Mesodermal cell (in vitro differentiated cells): ENCODE measurements at regions not wholly inside any gene's neighbourhood (a gene's known extent, or its start where the extent isn't known, plus 50 kb on each side); places are given as distances from the start of the nearest gene placed in this dataset.
A peak's percentile ranks its signal among the peaks of the same experiment; 100 is the strongest.

Source experiments
- H3K27ac ChIP-seq: 2 replicates; pipeline ENCODE4 v1.7.0; 2013; ENCODE audit warnings: mild to moderate bottlenecking, low read depth, low read length, moderate library complexity; ENCODE audit not compliant: severe bottlenecking
- H3K36me3 ChIP-seq: 2 replicates; pipeline ENCODE4 v1.7.1; 2013; ENCODE audit warnings: mild to moderate bottlenecking, low read length, moderate library complexity; ENCODE audit not compliant: control insufficient read depth, insufficient read depth
- H3K4me1 ChIP-seq: one replicate; pipeline ENCODE4 v1.7.1; 2013; ENCODE audit warnings: mild to moderate bottlenecking, low read length; ENCODE audit not compliant: insufficient read depth, control insufficient read depth, poor library complexity, severe bottlenecking
- H3K4me3 ChIP-seq: 2 replicates; pipeline ENCODE4 v1.7.0; 2013; ENCODE audit warnings: low read length, control low read depth, mild to moderate bottlenecking; ENCODE audit not compliant: insufficient read depth, poor library complexity, severe bottlenecking; ENCODE audit errors: extremely low read depth
- H3K9me3 ChIP-seq: 2 replicates; pipeline ENCODE4 v1.7.1; 2013; ENCODE audit warnings: mild to moderate bottlenecking, low read length, moderate library complexity; ENCODE audit not compliant: control insufficient read depth
- WGBS, 2 experiments: methylation state at CpG; one replicate each; pipeline ENCODE4 v1.1.5; 2013; ENCODE audit warnings: missing lambda C conversion rate in 2 of 2; ENCODE audit not compliant: insufficient coverage in 2 of 2; 5-methylcytosine and 5-hydroxymethylcytosine counted together

DNA sequence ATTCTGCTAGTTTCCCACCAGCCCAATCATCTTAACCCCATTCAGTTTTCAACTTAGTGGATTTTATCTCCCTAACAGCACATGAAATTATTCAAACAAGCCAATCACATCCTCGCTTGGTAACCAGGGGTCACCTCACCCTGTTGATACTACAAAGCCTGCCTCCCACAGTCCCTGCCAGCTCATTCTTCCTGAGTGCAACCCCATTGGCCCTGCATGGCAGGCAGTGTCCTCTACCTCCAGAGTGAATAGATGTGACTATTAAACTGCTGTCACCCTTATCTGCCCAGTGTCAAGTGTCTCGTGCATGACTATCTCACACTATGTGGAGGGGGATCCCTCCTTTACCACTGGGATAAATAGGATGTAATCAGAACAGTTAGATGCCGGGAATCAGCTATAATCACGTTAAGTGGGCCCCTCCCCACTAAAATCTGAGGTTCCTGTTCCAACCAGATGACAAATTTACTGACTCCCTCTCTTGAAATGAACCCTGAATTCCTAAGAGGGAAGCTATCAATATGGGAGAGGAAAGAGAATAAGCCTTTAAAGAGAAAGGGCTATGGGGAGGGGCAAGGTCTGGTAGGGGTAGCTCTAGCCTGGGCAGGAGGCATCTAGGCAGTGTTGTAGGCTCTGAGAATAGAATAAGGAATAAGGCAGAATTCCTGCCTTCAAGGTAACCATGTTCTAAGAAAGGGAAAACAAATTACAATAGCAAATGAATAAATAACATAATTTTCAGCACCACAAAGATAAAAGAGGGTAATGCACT, 155.9 kb downstream of the SLC30A10 start:
- H3K4me3 ChIP-seq, result no peak overlapping the region
- 100% methylated on average over 1 to 2 of the region's 4 CpGs for WGBS, 2 experiments
- no peaks in the 10 kb centered on the region for H3K9me3 ChIP-seq
- H3K36me3 ChIP-seq, result no peaks in the 10 kb centered on the region
- no peak overlapping the region for H3K27ac ChIP-seq
- H3K4me1 ChIP-seq, result peaks cover 5% of the 10 kb centered on the region

- Histone ChIP-seq H3K36me3 (no peaks in the 10 kb centered on the region), H3K9me3 (no peaks in the 10 kb centered on the region), H3K4me3 (no peak overlapping the region), H3K4me1 (peaks cover 5% of the 10 kb centered on the region), H3K27ac (peak overlapping the region; percentile 79)
- 47 to 65% methylated on average over 3 of the region's 3 CpGs for WGBS, 2 experiments
These were observed 157.3 kb downstream of the SLC30A10 start for GRCh38 chr1:219771080-219771479.

DNA sequence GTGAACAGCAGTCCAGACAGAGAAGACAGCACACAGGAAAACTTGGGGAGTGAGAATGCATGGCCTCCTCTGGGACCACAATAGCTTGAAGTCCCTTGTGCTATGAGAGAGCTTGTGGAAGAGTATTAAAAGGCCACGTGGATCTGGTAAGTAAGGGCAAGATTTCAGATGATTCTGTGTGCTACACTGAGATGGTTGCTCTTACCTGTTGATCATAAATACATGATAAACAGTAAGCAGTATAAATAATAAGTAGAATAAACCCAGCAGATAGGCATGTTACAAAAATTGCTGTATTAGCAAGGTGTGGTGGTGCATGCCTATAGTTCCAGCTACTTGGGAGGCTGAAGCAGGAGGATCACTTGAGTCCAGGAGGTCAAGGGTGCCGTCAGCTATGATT, 150.4 kb upstream of the ZC3H11B start:
- H3K4me1 ChIP-seq, result no peaks in the 10 kb centered on the region
- WGBS, 2 experiments, result no CpG with 5 or more reads among the region's 2 CpGs

GRCh38 chr1:219761208-219761860, 148.4 kb upstream of the ZC3H11B start:
- H3K9me3 ChIP-seq, result no peaks in the 10 kb centered on the region
- H3K27ac ChIP-seq, result no peak overlapping the region
- H3K4me3 ChIP-seq, result no peak overlapping the region
- WGBS, 2 experiments, result 86% methylated on average over 2 of the region's 3 CpGs; no CpG with 5 or more reads in 1 of the 2 experiments
- H3K36me3 ChIP-seq, result no peaks in the 10 kb centered on the region
- peaks cover 7% of the 10 kb centered on the region for H3K4me1 ChIP-seq

More for the DNA sequence above, 150.4 kb upstream of the ZC3H11B start:
- Histone ChIP-seq H3K9me3 (no peaks in the 10 kb centered on the region), H3K27ac (no peak overlapping the region), H3K36me3 (no peaks in the 10 kb centered on the region), H3K4me3 (no peak overlapping the region)

DNA sequence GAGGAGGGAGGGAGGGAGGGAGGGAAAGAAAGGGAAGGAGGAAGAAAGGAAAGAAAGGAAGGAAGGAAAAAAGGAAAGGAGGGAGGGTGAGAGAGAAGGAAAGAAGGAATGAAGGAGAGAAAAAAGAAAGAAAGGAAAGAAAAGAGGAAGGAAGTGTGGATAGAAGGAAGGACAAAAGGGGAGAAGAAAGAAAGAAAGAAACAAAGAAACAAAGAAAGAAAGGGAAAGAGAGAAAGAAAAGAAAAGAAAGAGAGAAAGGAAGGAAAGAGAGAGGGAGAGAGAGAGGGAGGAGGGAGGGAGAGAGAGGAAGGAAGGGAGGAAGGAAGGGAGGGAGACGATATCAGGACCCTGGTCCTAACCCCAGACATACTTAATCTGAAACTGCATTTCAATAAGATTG, 146.2 kb upstream of the ZC3H11B start:
- Histone ChIP-seq H3K36me3 (no peaks in the 10 kb centered on the region), H3K27ac (no peak overlapping the region), H3K4me3 (no peak overlapping the region), H3K4me1 (peaks cover 7% of the 10 kb centered on the region), H3K9me3 (no peaks in the 10 kb centered on the region)
- no CpG with 5 or more reads among the region's 1 CpG for WGBS, 2 experiments

DNA sequence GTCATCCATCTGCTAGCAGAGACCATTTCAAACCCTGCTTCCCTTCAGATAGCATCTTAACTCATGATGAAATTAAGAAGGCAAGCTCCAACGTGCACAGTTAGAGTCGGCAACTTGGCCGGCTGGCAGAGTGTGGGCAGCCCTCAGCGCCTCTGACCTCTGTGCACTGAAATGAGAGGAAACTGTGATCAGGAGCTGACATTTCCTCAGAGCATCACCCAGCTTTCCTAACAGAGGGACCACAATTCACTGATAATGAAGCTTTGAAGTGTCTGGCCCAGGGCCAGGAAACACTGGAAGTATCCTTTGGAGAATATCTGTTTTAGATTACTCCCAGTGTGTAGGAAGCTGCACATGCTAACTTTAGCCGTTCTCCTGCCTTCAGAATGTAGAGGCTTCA, 145.0 kb upstream of the ZC3H11B start:
- H3K36me3 ChIP-seq, result no peaks in the 10 kb centered on the region
- no peaks in the 10 kb centered on the region for H3K9me3 ChIP-seq
- no peak overlapping the region for H3K4me3 ChIP-seq
- WGBS, 2 experiments, result 88 to 93% methylated on average over 4 to 5 of the region's 5 CpGs
- peaks cover 7% of the 10 kb centered on the region for H3K4me1 ChIP-seq
- H3K27ac ChIP-seq, result peak overlapping the region; percentile 36

DNA sequence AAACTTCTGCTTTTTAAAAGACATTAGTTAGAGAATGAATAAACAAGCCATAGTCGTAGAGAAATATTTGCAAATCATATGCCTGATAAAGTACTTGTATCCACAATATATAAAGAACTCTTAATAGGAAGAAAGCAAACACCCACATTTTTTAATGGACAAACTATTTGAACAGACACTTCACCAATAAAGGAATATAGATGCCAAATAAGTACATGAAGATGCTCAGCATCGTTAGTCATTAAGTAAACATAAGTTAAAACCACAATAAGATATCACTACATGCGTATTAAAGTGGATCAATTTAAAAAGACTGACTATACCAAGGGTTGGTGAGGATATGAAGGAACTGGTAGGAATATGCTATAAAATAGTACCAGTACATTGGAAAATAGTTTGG, 142.3 kb upstream of the ZC3H11B start:
- Histone ChIP-seq H3K4me3 (no peak overlapping the region), H3K9me3 (no peaks in the 10 kb centered on the region), H3K36me3 (no peaks in the 10 kb centered on the region), H3K27ac (no peak overlapping the region), H3K4me1 (peaks cover 7% of the 10 kb centered on the region)
- WGBS, 2 experiments, result no CpG with 5 or more reads among the region's 3 CpGs

- H3K4me3 ChIP-seq, result no peak overlapping the region
- no peaks in the 10 kb centered on the region for H3K36me3 ChIP-seq
- no peaks in the 10 kb centered on the region for H3K9me3 ChIP-seq
- peaks cover 7% of the 10 kb centered on the region for H3K4me1 ChIP-seq
- no CpG with 5 or more reads among the region's 2 CpGs for WGBS, 2 experiments
- H3K27ac ChIP-seq, result no peak overlapping the region
These were observed 141.9 kb upstream of the ZC3H11B start for GRCh38 chr1:219754767-219755166.

DNA sequence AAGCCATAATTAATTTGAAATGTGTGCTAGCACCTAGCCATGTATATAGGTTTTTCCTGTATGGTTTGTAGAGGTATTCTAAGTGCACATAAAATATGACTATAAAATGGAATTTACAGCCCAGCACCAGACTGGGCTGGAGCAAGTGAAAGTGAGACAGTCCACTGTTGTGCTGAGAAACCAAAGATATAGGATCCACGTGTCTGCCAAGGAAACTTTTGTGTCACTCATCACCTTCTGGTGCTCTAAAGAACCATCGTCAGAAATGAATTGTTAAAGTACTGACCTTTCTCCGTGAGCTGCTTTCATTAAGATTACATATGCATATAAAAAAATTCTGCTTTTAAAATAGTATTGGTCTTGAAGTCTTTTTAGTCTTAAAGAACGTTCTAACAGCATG, 141.0 kb upstream of the ZC3H11B start:
- H3K4me1 ChIP-seq, result peaks cover 7% of the 10 kb centered on the region
- H3K9me3 ChIP-seq, result no peaks in the 10 kb centered on the region
- H3K36me3 ChIP-seq, result no peaks in the 10 kb centered on the region
- 60 to 82% methylated on average over 1 of the region's 4 CpGs for WGBS, 2 experiments
- H3K27ac ChIP-seq, result no peak overlapping the region
- no peak overlapping the region for H3K4me3 ChIP-seq

- H3K4me1 ChIP-seq, result peaks cover 6% of the 10 kb centered on the region
- no peaks in the 10 kb centered on the region for H3K36me3 ChIP-seq
- H3K4me3 ChIP-seq, result no peak overlapping the region
- no peak overlapping the region for H3K27ac ChIP-seq
- 0% methylated on average over 1 of the region's 1 CpG; no CpG with 5 or more reads in 1 of the 2 experiments for WGBS, 2 experiments
- H3K9me3 ChIP-seq, result no peaks in the 10 kb centered on the region
These were observed 139.7 kb upstream of the ZC3H11B start for GRCh38 chr1:219752645-219753044.

DNA sequence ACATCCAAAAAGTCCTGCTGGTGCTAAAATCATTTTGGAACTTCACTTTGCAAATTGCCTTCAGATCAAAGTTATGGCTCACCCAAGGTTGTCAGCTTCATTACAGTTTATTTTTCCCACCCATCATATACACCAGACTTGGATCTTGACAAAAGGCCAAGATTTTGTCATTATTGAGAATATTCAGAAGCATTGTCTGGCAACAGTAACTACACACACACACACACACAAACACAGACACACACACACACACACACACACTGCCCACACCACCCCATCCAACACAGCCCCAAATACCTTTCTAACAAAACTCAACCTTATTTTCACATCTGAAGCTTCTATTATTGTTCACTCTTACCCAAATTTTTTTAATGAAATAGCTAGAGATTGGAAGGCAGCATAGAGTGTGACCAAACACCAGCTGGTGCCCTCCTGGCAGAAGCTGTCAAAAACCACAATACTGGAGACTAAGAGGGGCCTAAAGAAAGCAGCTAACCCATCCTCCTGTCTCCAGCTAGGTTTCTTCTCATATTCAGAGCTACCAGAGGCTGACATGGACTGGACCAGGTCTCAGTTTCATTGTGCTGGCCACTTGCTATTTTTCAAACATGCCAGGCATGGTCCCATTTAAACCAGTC, 139.1 kb upstream of the ZC3H11B start:
- H3K4me1 ChIP-seq, result peaks cover 6% of the 10 kb centered on the region
- no peak overlapping the region for H3K4me3 ChIP-seq
- H3K27ac ChIP-seq, result no peak overlapping the region
- H3K9me3 ChIP-seq, result no peaks in the 10 kb centered on the region
- no peaks in the 10 kb centered on the region for H3K36me3 ChIP-seq
